ENCODE measurements at regions not wholly inside any gene's neighbourhood (a gene's known extent, or its start where the extent isn't known, plus 50 kb on each side); places are given as distances from the start of the nearest gene placed in this dataset.
A peak's percentile ranks its signal among the peaks of the same experiment; 100 is the strongest.

GRCh38 chr11:11756718-11757117, 85.1 kb upstream of the USP47 start:
- no peak for DNase-seq (ENCODE audit: low spot score)

GRCh38 chr11:11755871-11756270, 85.9 kb upstream of the USP47 start:
- no peak for DNase-seq (ENCODE audit: low spot score)

GRCh38 chr11:11752679-11753078, 89.1 kb upstream of the USP47 start:
- DNase-seq (ENCODE audit: low spot score): no peak

GRCh38 chr11:11750017-11750878, 91.5 kb upstream of the USP47 start:
- DNase-seq (ENCODE audit: low spot score): no peak

GRCh38 chr11:11748706-11749365, 92.9 kb upstream of the USP47 start:
- no peak for DNase-seq (ENCODE audit: low spot score)

- no peak for DNase-seq (ENCODE audit: low spot score)
Observed at GRCh38 chr11:11747570-11747969, 94.2 kb upstream of the USP47 start.

- no peak for DNase-seq (ENCODE audit: low spot score)
Observed at GRCh38 chr11:11746449-11746848, 95.3 kb upstream of the USP47 start.

GRCh38 chr11:11743216-11743615, 98.6 kb upstream of the USP47 start:
- DNase-seq (ENCODE audit: low spot score): no peak

- DNase-seq (ENCODE audit: low spot score): no peak
Observed at GRCh38 chr11:11742486-11742885, 99.3 kb upstream of the USP47 start.

- no peak for DNase-seq (ENCODE audit: low spot score)
Observed at GRCh38 chr11:11740836-11741235, 100.9 kb upstream of the USP47 start.

- DNase-seq (ENCODE audit: low spot score): no peak
Observed at GRCh38 chr11:11740073-11740702, 101.6 kb upstream of the USP47 start.

- DNase-seq (ENCODE audit: low spot score): no peak
Observed at GRCh38 chr11:11738370-11738769, 103.4 kb upstream of the USP47 start.

GRCh38 chr11:11735586-11735985, 106.2 kb upstream of the USP47 start:
- DNase-seq (ENCODE audit: low spot score): no peak

- DNase-seq (ENCODE audit: low spot score): no peak
Observed at GRCh38 chr11:11733246-11733747, 108.5 kb upstream of the USP47 start.

GRCh38 chr11:11732116-11732515, 109.7 kb upstream of the USP47 start:
- no peak for DNase-seq (ENCODE audit: low spot score)

- DNase-seq (ENCODE audit: low spot score): peak; percentile 21
Observed at GRCh38 chr11:11731311-11732083, 109.7 kb upstream of the GALNT18 start.

GRCh38 chr11:11728386-11728785, 106.6 kb upstream of the GALNT18 start:
- DNase-seq (ENCODE audit: low spot score): no peak

- DNase-seq (ENCODE audit: low spot score): no peak
Observed at GRCh38 chr11:11725438-11725837, 103.6 kb upstream of the GALNT18 start.

- DNase-seq (ENCODE audit: low spot score): no peak
Observed at GRCh38 chr11:11724994-11725393, 103.2 kb upstream of the GALNT18 start.

GRCh38 chr11:11722861-11723260, 101.1 kb upstream of the GALNT18 start:
- no peak for DNase-seq (ENCODE audit: low spot score)

- DNase-seq (ENCODE audit: low spot score): no peak
Observed at GRCh38 chr11:11722246-11722645, 100.4 kb upstream of the GALNT18 start.

- DNase-seq (ENCODE audit: low spot score): no peak
Observed at GRCh38 chr11:11718511-11718910, 96.7 kb upstream of the GALNT18 start.

Data from LoVo (cell line).